B cell (primary cell): ENCODE measurements at regions not wholly inside any gene's neighbourhood (a gene's known extent, or its start where the extent isn't known, plus 50 kb on each side); places are given as distances from the start of the nearest gene placed in this dataset.

Experiments
- ATAC-seq: fragments of 200-7000 bp; cut with Tn5 transposase; one replicate; pipeline ENCODE4 v1.10.0; 2021; ENCODE audit warnings: low read depth, mild to moderate bottlenecking, moderate number of reproducible peaks, moderate library complexity
- CTCF ChIA-PET: fragments of 350-600 bp; sonication (Branson Sonifier 250); formaldehyde crosslinking; loops from one replicate; lab custom pipeline; 2021; ENCODE audit warnings: antibody characterized with exemption, inconsistent platforms; lab: Charles Lee
- POLR2A ChIA-PET: fragments of 350-600 bp; sonication (Branson Sonifier 250); formaldehyde crosslinking; loops from one replicate; lab custom pipeline; 2021; ENCODE audit warnings: antibody characterized with exemption; lab: Charles Lee
- DNase-seq: peaks from one replicate; pipeline ENCODE4 v3.0.0; 2013
- H2AFZ ChIP-seq: 2 replicates; pipeline ENCODE4 v1.6.1; 2012; ENCODE audit warnings: mild to moderate bottlenecking, low read depth, low read length; ENCODE audit not compliant: insufficient read depth, poor library complexity, severe bottlenecking
- H3K27ac ChIP-seq, 2 donors: 1 replicate in 1 of 2; 2 replicates in 1 of 2; pipeline ENCODE4 v1.5.1; 2012 to 2013; ENCODE audit warnings: low read length in 2 of 2, mild to moderate bottlenecking in 2 of 2, moderate library complexity in 1 of 2
- H3K27me3 ChIP-seq, 4 experiments: fragments of 200-600 bp in 1 of 4; sonication (generic) in 1 of 4; replicated peaks in 1 of 4; 1 replicate in 2 of 4; 2 replicates in 2 of 4; pipeline versions ENCODE4 v1.6.1 to v1.7.0; 2013 to 2016; ENCODE audit warnings: low read length in 3 of 4, mild to moderate bottlenecking in 2 of 4, mixed read lengths in 1 of 4, moderate library complexity in 1 of 4; ENCODE audit not compliant: insufficient read depth in 4 of 4, control insufficient read depth in 3 of 4; ENCODE audit errors: control extremely low read depth in 1 of 4
- H3K36me3 ChIP-seq, 2 experiments: replicated peaks in 1 of 2; 1 replicate in 1 of 2; 2 replicates in 1 of 2; pipeline versions ENCODE4 v1.6.1 to v1.7.1; 2013; ENCODE audit warnings: low read length in 1 of 2; ENCODE audit not compliant: insufficient read depth in 2 of 2, control insufficient read depth in 1 of 2; ENCODE audit errors: control extremely low read depth in 1 of 2, extremely low read depth in 1 of 2
- H3K4me1 ChIP-seq, 2 donors: fragments of 200-600 bp in 1 of 2; sonication (generic) in 1 of 2; 1 replicate in 1 of 2; 2 replicates in 1 of 2; pipeline versions ENCODE4 v1.5.1 to v1.6.1; 2013 to 2017; ENCODE audit warnings: low read length in 2 of 2; ENCODE audit not compliant: control insufficient read depth in 2 of 2, insufficient read depth in 2 of 2
- H3K4me2 ChIP-seq: replicated peaks from 2 replicates; pipeline ENCODE3; 2012; ENCODE audit warnings: mild to moderate bottlenecking, low read depth, low read length; ENCODE audit not compliant: poor library complexity, severe bottlenecking
- H3K4me3 ChIP-seq, 5 experiments: fragments of 200-600 bp in 1 of 5; sonication (generic) in 1 of 5; 1 replicate in 3 of 5; 2 replicates in 2 of 5; pipeline versions ENCODE4 v1.5.1 to v1.7.0; 2011 to 2016; ENCODE audit warnings: low read length in 4 of 5, mild to moderate bottlenecking in 4 of 5, low read depth in 2 of 5, control low read depth in 1 of 5, moderate library complexity in 1 of 5; ENCODE audit not compliant: insufficient read depth in 1 of 5; ENCODE audit errors: control extremely low read depth in 1 of 5, extremely low read depth in 1 of 5
- H3K79me2 ChIP-seq: fragments of 200-600 bp; sonication (generic); one replicate; pipeline ENCODE4 v1.6.0; 2016; ENCODE audit warnings: low read length; ENCODE audit not compliant: control insufficient read depth, insufficient read depth
- H3K9ac ChIP-seq: fragments of 200-600 bp; sonication (generic); 2 replicates; pipeline ENCODE4 v1.6.1; 2017; ENCODE audit warnings: mild to moderate bottlenecking, low read length, moderate library complexity
- H3K9me3 ChIP-seq, 3 donors: one replicate each; pipeline versions ENCODE4 v1.6.1 to v1.7.1; 2013; ENCODE audit warnings: low read length in 2 of 3; ENCODE audit not compliant: control insufficient read depth in 2 of 3, insufficient read depth in 1 of 3; ENCODE audit errors: control extremely low read depth in 1 of 3
- H4K20me1 ChIP-seq: 2 replicates; pipeline ENCODE4 v1.6.0; 2012; ENCODE audit warnings: mild to moderate bottlenecking, low read length; ENCODE audit not compliant: insufficient read depth, control insufficient read depth, poor library complexity, severe bottlenecking
- H3K27ac Mint-ChIP-seq: one replicate; pipeline ENCODE4 v1.8.0; 2021; ENCODE audit warnings: mixed read lengths
- H3K27me3 Mint-ChIP-seq: one replicate; pipeline ENCODE4 v1.8.0; 2021; ENCODE audit warnings: mixed read lengths
- H3K4me1 Mint-ChIP-seq: one replicate; pipeline ENCODE4 v1.8.0; 2021; ENCODE audit warnings: mixed read lengths
- H3K4me3 Mint-ChIP-seq: one replicate; pipeline ENCODE4 v1.8.0; 2021; ENCODE audit warnings: mixed read lengths
- H3K9me3 Mint-ChIP-seq: one replicate; pipeline ENCODE4 v1.8.0; 2022; ENCODE audit warnings: mixed read lengths; ENCODE audit not compliant: insufficient read depth
- EZH2 ChIP-seq: IDR thresholded peaks from 2 replicates; pipeline ENCODE4 v1.6.1; 2012; ENCODE audit warnings: borderline replicate concordance, low read depth, mild to moderate bottlenecking, moderate library complexity, low read length; ENCODE audit not compliant: insufficient read depth, poor library complexity, severe bottlenecking
- WGBS: methylation state at CpG from one replicate; pipeline ENCODE4 v1.1.5; 2013; ENCODE audit warnings: missing lambda C conversion rate; ENCODE audit not compliant: insufficient coverage; 5-methylcytosine and 5-hydroxymethylcytosine counted together
- intact Hi-C: fragments of 100-400 bp; cut with micrococcal nuclease; formaldehyde crosslinking; loops from one replicate; pipeline ENCODE4 v1.10.0; 2022
- TF ChIP-seq, protein P1 (sequence below): fragments of 200-600 bp; IDR thresholded peaks from one replicate; pipeline ENCODE4 v1.8.0; 2022; ENCODE audit warnings: antibody characterized with exemption, mild to moderate bottlenecking

DNA sequence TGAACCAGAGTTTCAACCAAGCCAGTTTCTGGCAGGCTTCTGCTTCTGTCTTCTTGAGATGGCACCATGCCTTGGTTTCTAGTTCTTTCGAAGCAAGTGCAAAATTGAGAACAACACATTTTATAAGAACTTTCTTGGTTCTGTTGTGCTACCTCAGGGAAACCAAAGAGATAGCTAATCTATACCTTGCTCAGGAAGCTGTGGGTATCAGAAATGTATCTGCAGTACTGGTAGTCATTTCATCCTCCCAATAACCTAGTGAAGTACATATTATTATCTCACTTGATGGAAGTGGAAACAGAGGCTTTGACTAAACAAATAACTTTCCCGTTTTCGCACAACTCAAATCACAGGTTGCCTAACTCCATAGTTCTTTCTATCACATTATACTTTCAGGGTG, 246.6 kb downstream of the ENC1 start:
- Histone ChIP-seq H2AFZ (no peak overlapping the region), H3K9ac (no peak overlapping the region)
- no peak for ATAC-seq

GRCh38 chr5:74392711-74393351, 247.7 kb downstream of the ENC1 start:
- Mint-ChIP-seq H3K4me3 (no peak overlapping the region), H3K27me3 (peaks cover 3% of the 10 kb centered on the region), H3K4me1 (no peaks in the 10 kb centered on the region), H3K27ac (no peak overlapping the region), H3K9me3 (no peaks in the 10 kb centered on the region)
- Histone ChIP-seq H2AFZ (no peak overlapping the region), H3K27me3 (no peaks in the 10 kb centered on the region), H3K27ac (no peak overlapping the region), H3K9me3 (no peaks in the 10 kb centered on the region), H3K79me2 (no peaks in the 10 kb centered on the region), H3K4me2 (no peak overlapping the region), H3K36me3 (no peaks in the 10 kb centered on the region), H3K4me1 (no peaks in the 10 kb centered on the region), H3K9ac (no peak overlapping the region), H3K4me3 (no peak overlapping the region), H4K20me1 (no peaks in the 10 kb centered on the region)
- no peak for ATAC-seq
- WGBS, result 91% methylated on average over 3 of the region's 3 CpGs
- CTCF ChIA-PET, result interaction anchor here (2.4 kb wide), 1 partner anchor 248 kb away, joined by 11 read pairs; the partner anchor contains the start of gene ENC1
- POLR2A ChIA-PET, result no interaction called here
- DNase-seq, result no peak
- TF ChIP-seq, protein P1, sequence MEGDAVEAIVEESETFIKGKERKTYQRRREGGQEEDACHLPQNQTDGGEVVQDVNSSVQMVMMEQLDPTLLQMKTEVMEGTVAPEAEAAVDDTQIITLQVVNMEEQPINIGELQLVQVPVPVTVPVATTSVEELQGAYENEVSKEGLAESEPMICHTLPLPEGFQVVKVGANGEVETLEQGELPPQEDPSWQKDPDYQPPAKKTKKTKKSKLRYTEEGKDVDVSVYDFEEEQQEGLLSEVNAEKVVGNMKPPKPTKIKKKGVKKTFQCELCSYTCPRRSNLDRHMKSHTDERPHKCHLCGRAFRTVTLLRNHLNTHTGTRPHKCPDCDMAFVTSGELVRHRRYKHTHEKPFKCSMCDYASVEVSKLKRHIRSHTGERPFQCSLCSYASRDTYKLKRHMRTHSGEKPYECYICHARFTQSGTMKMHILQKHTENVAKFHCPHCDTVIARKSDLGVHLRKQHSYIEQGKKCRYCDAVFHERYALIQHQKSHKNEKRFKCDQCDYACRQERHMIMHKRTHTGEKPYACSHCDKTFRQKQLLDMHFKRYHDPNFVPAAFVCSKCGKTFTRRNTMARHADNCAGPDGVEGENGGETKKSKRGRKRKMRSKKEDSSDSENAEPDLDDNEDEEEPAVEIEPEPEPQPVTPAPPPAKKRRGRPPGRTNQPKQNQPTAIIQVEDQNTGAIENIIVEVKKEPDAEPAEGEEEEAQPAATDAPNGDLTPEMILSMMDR, result no peak
- TF ChIP-seq EZH2, result no peak
- intact Hi-C loops, result no loop called here

More for the DNA sequence above, 246.6 kb downstream of the ENC1 start:
- no peak overlapping the region for H3K4me2 ChIP-seq
- POLR2A ChIA-PET, result no interaction called here
- no peaks in the 10 kb centered on the region for H3K36me3 ChIP-seq
- DNase-seq, result no peak
- WGBS, result no CpG with 5 or more reads among the region's 3 CpGs
- H4K20me1 ChIP-seq, result no peaks in the 10 kb centered on the region
- intact Hi-C loops, result loop anchor here (2.0 kb wide), 1 partner anchor 255 kb away; no protein-coding TSS in a partner anchor
- Mint-ChIP-seq H3K4me1 (no peaks in the 10 kb centered on the region), H3K27me3 (peaks cover 3% of the 10 kb centered on the region), H3K27ac (no peak overlapping the region), H3K4me3 (no peak overlapping the region), H3K9me3 (no peaks in the 10 kb centered on the region)
- H3K27me3 ChIP-seq, result no peaks in the 10 kb centered on the region
- H3K4me1 ChIP-seq, result no peaks in the 10 kb centered on the region
- H3K4me3 ChIP-seq, result no peak overlapping the region
- H3K79me2 ChIP-seq, result no peaks in the 10 kb centered on the region
- no peak overlapping the region for H3K27ac ChIP-seq
- CTCF ChIA-PET, result interaction anchor here (1.8 to 3.1 kb wide), 2 partner anchors 248 to 255 kb away, joined by 5 to 24 read pairs; partner anchors contain the start of gene ENC1
- TF ChIP-seq, protein P1, result no peak
- H3K9me3 ChIP-seq, result no peaks in the 10 kb centered on the region
